GM12865 (cell line): ENCODE measurements at regions not wholly inside any gene's neighbourhood (a gene's known extent, or its start where the extent isn't known, plus 50 kb on each side); places are given as distances from the start of the nearest gene placed in this dataset.

Experiments used
- DNase-seq: peaks from one replicate; pipeline ENCODE4 v3.0.0; 2010; ENCODE audit warnings: low read depth
- H3K4me3 ChIP-seq: 2 replicates; pipeline ENCODE4 v1.5.1; 2011; ENCODE audit warnings: mild to moderate bottlenecking, low read depth, low read length, control low read depth
- CTCF ChIP-seq: IDR thresholded peaks from 2 replicates; pipeline ENCODE4 v1.5.1; 2011; ENCODE audit warnings: low read length, control low read depth, low read depth, inconsistent platforms; ENCODE audit not compliant: insufficient read depth; ENCODE audit errors: missing control alignments

DNA sequence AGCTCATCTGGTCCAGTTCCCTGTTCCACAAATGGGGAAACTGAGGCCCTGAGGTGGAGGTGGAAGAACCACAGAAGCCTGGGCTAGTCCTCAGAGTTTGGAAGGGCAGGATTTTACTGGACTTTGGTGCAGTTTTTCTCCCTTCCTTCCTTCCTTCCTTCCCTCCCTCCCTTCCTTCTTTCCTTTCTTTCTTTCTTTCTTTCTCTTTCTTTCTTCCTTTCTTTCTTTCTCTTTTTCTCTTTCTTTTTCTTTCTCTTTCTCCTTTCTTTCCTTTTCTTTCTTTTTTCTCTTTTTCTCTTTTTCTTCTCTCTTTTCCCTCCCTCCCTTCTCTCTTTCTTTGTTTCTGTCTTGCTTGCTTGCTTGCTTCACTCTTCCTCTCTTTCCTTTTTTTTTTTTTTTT lies 95.7 kb upstream of the TBX3 start:
- DNase-seq: no peak
- H3K4me3 ChIP-seq: no peak overlapping the region
- TF ChIP-seq CTCF: no peak

GRCh38 chr12:114779186-114779585 lies 95.2 kb upstream of the TBX3 start:
- H3K4me3 ChIP-seq: no peak overlapping the region
- DNase-seq: no peak
- TF ChIP-seq CTCF: no peak

DNA sequence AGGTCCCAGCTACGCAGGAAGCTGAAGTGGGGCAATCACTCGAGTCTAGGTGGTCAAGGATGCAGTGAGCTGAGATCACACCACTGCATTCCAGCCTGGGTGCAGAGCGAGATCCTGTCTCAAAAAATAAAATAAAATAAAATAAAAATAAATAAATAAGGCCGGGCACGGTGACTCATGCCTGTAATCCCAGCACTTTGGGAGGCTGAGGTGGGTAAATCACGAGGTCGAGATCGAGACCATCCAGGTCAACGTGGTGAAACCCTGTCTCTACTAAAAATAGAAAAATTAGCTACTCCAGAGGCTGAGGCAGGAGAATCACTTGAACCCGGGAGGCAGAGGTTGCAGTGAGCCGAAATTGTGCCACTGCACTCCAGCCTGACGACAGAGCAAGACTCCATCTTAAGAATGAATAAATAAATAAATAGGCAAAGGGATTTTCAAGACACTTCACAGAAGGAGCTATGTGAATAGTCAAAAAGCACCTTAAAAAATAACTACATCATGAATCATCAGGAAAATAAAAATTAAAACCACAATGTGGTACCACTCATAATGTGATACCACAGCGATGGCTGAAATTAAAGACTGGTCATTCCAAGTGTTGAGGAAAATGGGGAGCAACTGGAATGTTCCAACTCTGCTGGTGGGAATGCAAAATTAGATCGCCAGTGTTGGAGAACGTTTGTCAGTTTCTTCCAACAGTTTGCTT lies 92.9 kb upstream of the TBX3 start:
- H3K4me3 ChIP-seq: no peak overlapping the region
- DNase-seq: no peak
- no peak for TF ChIP-seq CTCF

DNA sequence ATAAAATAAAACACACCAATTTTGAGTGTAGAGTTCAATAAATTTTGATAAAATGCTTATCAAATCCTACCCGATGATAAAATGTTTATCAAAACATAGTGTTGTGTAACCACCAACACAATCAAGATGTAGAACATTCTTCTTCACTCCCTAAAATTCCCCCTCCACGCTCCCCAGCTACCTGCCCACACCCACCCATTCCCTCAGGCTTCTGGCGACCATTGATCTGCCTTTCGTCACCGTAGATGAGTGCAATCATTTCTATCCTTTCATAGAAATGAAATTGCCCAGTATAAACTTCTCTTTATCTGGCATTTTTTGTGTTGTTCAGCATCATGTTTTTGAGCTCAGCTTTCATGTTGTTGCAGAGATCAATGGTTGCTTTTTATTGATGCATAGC lies 90.7 kb upstream of the TBX3 start:
- DNase-seq: no peak
- no peak for TF ChIP-seq CTCF
- H3K4me3 ChIP-seq: no peak overlapping the region

DNA sequence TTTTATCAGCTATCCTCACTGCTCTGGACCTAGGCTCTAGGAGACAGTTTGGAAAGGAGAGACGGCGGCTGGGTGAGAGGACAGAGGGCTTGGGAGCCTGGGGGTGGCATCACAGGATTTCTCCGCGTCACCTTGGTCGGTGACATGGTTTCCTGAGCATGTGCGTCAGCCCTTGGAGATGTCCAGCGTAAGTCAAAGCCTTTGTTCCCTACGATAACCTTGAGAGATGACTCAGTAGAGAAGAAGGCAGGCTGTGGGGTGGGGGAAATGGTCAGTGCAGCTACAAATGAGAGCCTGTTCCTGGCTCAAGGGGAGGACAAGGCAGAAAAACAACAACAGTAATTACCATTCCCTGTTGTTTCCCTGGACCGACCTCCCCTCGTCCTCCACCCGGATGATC lies 90.2 kb upstream of the TBX3 start:
- H3K4me3 ChIP-seq: no peak overlapping the region
- no peak for TF ChIP-seq CTCF
- DNase-seq: no peak

DNA sequence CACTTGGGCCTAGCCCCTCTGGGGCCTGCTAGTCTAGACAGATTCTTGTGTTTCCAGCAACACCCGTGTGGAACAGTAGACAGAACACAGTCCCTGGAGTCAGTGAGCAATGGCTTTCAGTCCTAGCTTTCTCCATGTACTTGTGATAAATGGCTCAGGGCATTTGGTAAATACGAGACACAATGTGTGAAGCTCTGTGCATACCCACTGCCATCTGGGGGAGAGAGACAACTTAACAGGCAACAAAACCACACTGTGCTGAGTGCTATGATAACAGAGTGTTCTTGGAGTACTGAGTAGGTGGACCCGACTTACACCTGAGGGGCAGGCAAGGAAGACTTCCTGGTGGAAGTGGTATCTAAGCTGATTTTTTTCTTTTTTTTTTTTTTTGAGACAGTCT lies 86.3 kb upstream of the TBX3 start:
- no peak for DNase-seq
- TF ChIP-seq CTCF: no peak

GRCh38 chr12:114769634-114770033 lies 85.7 kb upstream of the TBX3 start:
- no peak for DNase-seq
- no peak overlapping the region for H3K4me3 ChIP-seq
- no peak for TF ChIP-seq CTCF

More for the DNA sequence above, 86.3 kb upstream of the TBX3 start:
- H3K4me3 ChIP-seq: no peak overlapping the region
